ENCODE measurements at regions not wholly inside any gene's neighbourhood (a gene's known extent, or its start where the extent isn't known, plus 50 kb on each side); places are given as distances from the start of the nearest gene placed in this dataset.

GRCh38 chr2:142602418-142602989 lies 275.0 kb upstream of the KYNU start:
- H3K4me3 ChIP-seq (ENCODE audit: low read length in 2 of 2) = no peak overlapping the region
- H3K27ac ChIP-seq (ENCODE audit: low read depth in 1 of 2, low read length in 1 of 2) = no peak overlapping the region
- H3K4me1 ChIP-seq (ENCODE audit: control insufficient read depth in 2 of 2, insufficient read depth in 2 of 2, low read length in 2 of 2) = no peaks in the 10 kb centered on the region
- H3K9me3 ChIP-seq (ENCODE audit: control insufficient read depth in 2 of 2, insufficient read depth in 1 of 2, low read length in 1 of 2) = no peaks in the 10 kb centered on the region
- no peaks in the 10 kb centered on the region for H3K36me3 ChIP-seq (ENCODE audit: control insufficient read depth in 2 of 2, insufficient read depth in 2 of 2, low read length in 1 of 2)
- H3K27me3 ChIP-seq (ENCODE audit: control insufficient read depth in 2 of 2, insufficient read depth in 1 of 2, low read length in 1 of 2) = no peaks in the 10 kb centered on the region
- no peak for DNase-seq (ENCODE audit: low read depth in 6 of 9, low spot score in 9 of 9)

- DNase-seq (ENCODE audit: low read depth in 6 of 9, low spot score in 9 of 9) = no peak
- H3K36me3 ChIP-seq (ENCODE audit: control insufficient read depth in 2 of 2, insufficient read depth in 2 of 2, low read length in 1 of 2) = no peaks in the 10 kb centered on the region
- no peaks in the 10 kb centered on the region for H3K4me1 ChIP-seq (ENCODE audit: control insufficient read depth in 2 of 2, insufficient read depth in 2 of 2, low read length in 2 of 2)
- H3K27me3 ChIP-seq (ENCODE audit: control insufficient read depth in 2 of 2, insufficient read depth in 1 of 2, low read length in 1 of 2) = no peaks in the 10 kb centered on the region
- H3K4me3 ChIP-seq (ENCODE audit: low read length in 2 of 2) = no peak overlapping the region
- H3K27ac ChIP-seq (ENCODE audit: low read depth in 1 of 2, low read length in 1 of 2) = no peak overlapping the region
- 91% methylated on average over 7 of the region's 7 CpGs for WGBS
- no peaks in the 10 kb centered on the region for H3K9me3 ChIP-seq (ENCODE audit: control insufficient read depth in 2 of 2, insufficient read depth in 1 of 2, low read length in 1 of 2)
Measured at GRCh38 chr2:142601794-142602193, 275.7 kb upstream of the KYNU start.

GRCh38 chr2:142599504-142599903 lies 278.0 kb upstream of the KYNU start:
- Histone ChIP-seq H3K4me3 (ENCODE audit: low read length in 2 of 2) (no peak overlapping the region), H3K9me3 (ENCODE audit: control insufficient read depth in 2 of 2, insufficient read depth in 1 of 2, low read length in 1 of 2) (no peaks in the 10 kb centered on the region), H3K4me1 (ENCODE audit: control insufficient read depth in 2 of 2, insufficient read depth in 2 of 2, low read length in 2 of 2) (no peaks in the 10 kb centered on the region), H3K27me3 (ENCODE audit: control insufficient read depth in 2 of 2, insufficient read depth in 1 of 2, low read length in 1 of 2) (no peaks in the 10 kb centered on the region), H3K27ac (ENCODE audit: low read depth in 1 of 2, low read length in 1 of 2) (no peak overlapping the region), H3K36me3 (ENCODE audit: control insufficient read depth in 2 of 2, insufficient read depth in 2 of 2, low read length in 1 of 2) (no peaks in the 10 kb centered on the region)
- no peak for DNase-seq (ENCODE audit: low read depth in 6 of 9, low spot score in 9 of 9)

GRCh38 chr2:142598846-142599245 lies 278.6 kb upstream of the KYNU start:
- Histone ChIP-seq H3K36me3 (ENCODE audit: control insufficient read depth in 2 of 2, insufficient read depth in 2 of 2, low read length in 1 of 2) (no peaks in the 10 kb centered on the region), H3K4me1 (ENCODE audit: control insufficient read depth in 2 of 2, insufficient read depth in 2 of 2, low read length in 2 of 2) (no peaks in the 10 kb centered on the region), H3K27ac (ENCODE audit: low read depth in 1 of 2, low read length in 1 of 2) (no peak overlapping the region), H3K4me3 (ENCODE audit: low read length in 2 of 2) (no peak overlapping the region), H3K27me3 (ENCODE audit: control insufficient read depth in 2 of 2, insufficient read depth in 1 of 2, low read length in 1 of 2) (no peaks in the 10 kb centered on the region), H3K9me3 (ENCODE audit: control insufficient read depth in 2 of 2, insufficient read depth in 1 of 2, low read length in 1 of 2) (no peaks in the 10 kb centered on the region)
- no peak for DNase-seq (ENCODE audit: low read depth in 6 of 9, low spot score in 9 of 9)

GRCh38 chr2:142596334-142597088 lies 281.0 kb upstream of the KYNU start:
- H3K9me3 ChIP-seq (ENCODE audit: control insufficient read depth in 2 of 2, insufficient read depth in 1 of 2, low read length in 1 of 2) = no peaks in the 10 kb centered on the region
- H3K27me3 ChIP-seq (ENCODE audit: control insufficient read depth in 2 of 2, insufficient read depth in 1 of 2, low read length in 1 of 2) = no peaks in the 10 kb centered on the region
- 97% methylated on average over 2 of the region's 2 CpGs for WGBS
- H3K27ac ChIP-seq (ENCODE audit: low read depth in 1 of 2, low read length in 1 of 2) = no peak overlapping the region
- no peak for DNase-seq (ENCODE audit: low read depth in 6 of 9, low spot score in 9 of 9)
- no peak overlapping the region for H3K4me3 ChIP-seq (ENCODE audit: low read length in 2 of 2)
- no peaks in the 10 kb centered on the region for H3K4me1 ChIP-seq (ENCODE audit: control insufficient read depth in 2 of 2, insufficient read depth in 2 of 2, low read length in 2 of 2)
- no peaks in the 10 kb centered on the region for H3K36me3 ChIP-seq (ENCODE audit: control insufficient read depth in 2 of 2, insufficient read depth in 2 of 2, low read length in 1 of 2)

- whole genome bisulfite sequencing = 93% methylated on average over 2 of the region's 2 CpGs
Measured at GRCh38 chr2:142594935-142595334, 282.5 kb upstream of the KYNU start.

GRCh38 chr2:142592171-142592570 lies 285.3 kb upstream of the KYNU start:
- Histone ChIP-seq H3K36me3 (ENCODE audit: control insufficient read depth in 2 of 2, insufficient read depth in 2 of 2, low read length in 1 of 2) (no peaks in the 10 kb centered on the region), H3K27me3 (ENCODE audit: control insufficient read depth in 2 of 2, insufficient read depth in 1 of 2, low read length in 1 of 2) (no peaks in the 10 kb centered on the region), H3K27ac (ENCODE audit: low read depth in 1 of 2, low read length in 1 of 2) (no peak overlapping the region), H3K9me3 (ENCODE audit: control insufficient read depth in 2 of 2, insufficient read depth in 1 of 2, low read length in 1 of 2) (no peaks in the 10 kb centered on the region), H3K4me1 (ENCODE audit: control insufficient read depth in 2 of 2, insufficient read depth in 2 of 2, low read length in 2 of 2) (no peaks in the 10 kb centered on the region), H3K4me3 (ENCODE audit: low read length in 2 of 2) (no peak overlapping the region)
- no peak for DNase-seq (ENCODE audit: low read depth in 6 of 9, low spot score in 9 of 9)
- WGBS = 91% methylated on average over 3 of the region's 3 CpGs

More at GRCh38 chr2:142594935-142595334, 282.5 kb upstream of the KYNU start:
- H3K36me3 ChIP-seq (ENCODE audit: control insufficient read depth in 2 of 2, insufficient read depth in 2 of 2, low read length in 1 of 2) = no peaks in the 10 kb centered on the region
- H3K27me3 ChIP-seq (ENCODE audit: control insufficient read depth in 2 of 2, insufficient read depth in 1 of 2, low read length in 1 of 2) = no peaks in the 10 kb centered on the region
- DNase-seq (ENCODE audit: low read depth in 6 of 9, low spot score in 9 of 9) = no peak
- no peaks in the 10 kb centered on the region for H3K9me3 ChIP-seq (ENCODE audit: control insufficient read depth in 2 of 2, insufficient read depth in 1 of 2, low read length in 1 of 2)
- no peak overlapping the region for H3K27ac ChIP-seq (ENCODE audit: low read depth in 1 of 2, low read length in 1 of 2)
- H3K4me1 ChIP-seq (ENCODE audit: control insufficient read depth in 2 of 2, insufficient read depth in 2 of 2, low read length in 2 of 2) = no peaks in the 10 kb centered on the region
- no peak overlapping the region for H3K4me3 ChIP-seq (ENCODE audit: low read length in 2 of 2)

- Histone ChIP-seq H3K36me3 (ENCODE audit: control insufficient read depth in 2 of 2, insufficient read depth in 2 of 2, low read length in 1 of 2) (no peaks in the 10 kb centered on the region), H3K27ac (ENCODE audit: low read depth in 1 of 2, low read length in 1 of 2) (no peak overlapping the region), H3K4me1 (ENCODE audit: control insufficient read depth in 2 of 2, insufficient read depth in 2 of 2, low read length in 2 of 2) (no peaks in the 10 kb centered on the region), H3K27me3 (ENCODE audit: control insufficient read depth in 2 of 2, insufficient read depth in 1 of 2, low read length in 1 of 2) (no peaks in the 10 kb centered on the region), H3K9me3 (ENCODE audit: control insufficient read depth in 2 of 2, insufficient read depth in 1 of 2, low read length in 1 of 2) (no peaks in the 10 kb centered on the region), H3K4me3 (ENCODE audit: low read length in 2 of 2) (no peak overlapping the region)
- whole genome bisulfite sequencing = 98% methylated on average over 2 of the region's 2 CpGs
- DNase-seq (ENCODE audit: low read depth in 6 of 9, low spot score in 9 of 9) = no peak
Measured at GRCh38 chr2:142591420-142591819, 286.0 kb upstream of the KYNU start.

GRCh38 chr2:142588269-142588668 lies 289.2 kb upstream of the KYNU start:
- Histone ChIP-seq H3K27ac (ENCODE audit: low read depth in 1 of 2, low read length in 1 of 2) (no peak overlapping the region), H3K9me3 (ENCODE audit: control insufficient read depth in 2 of 2, insufficient read depth in 1 of 2, low read length in 1 of 2) (no peaks in the 10 kb centered on the region)
- WGBS = 92% methylated on average over 1 of the region's 1 CpG

More at GRCh38 chr2:142588269-142588668, 289.2 kb upstream of the KYNU start:
- no peak for DNase-seq (ENCODE audit: low read depth in 6 of 9, low spot score in 9 of 9)
- Histone ChIP-seq H3K4me3 (ENCODE audit: low read length in 2 of 2) (no peak overlapping the region), H3K4me1 (ENCODE audit: control insufficient read depth in 2 of 2, insufficient read depth in 2 of 2, low read length in 2 of 2) (no peaks in the 10 kb centered on the region), H3K27me3 (ENCODE audit: control insufficient read depth in 2 of 2, insufficient read depth in 1 of 2, low read length in 1 of 2) (no peaks in the 10 kb centered on the region), H3K36me3 (ENCODE audit: control insufficient read depth in 2 of 2, insufficient read depth in 2 of 2, low read length in 1 of 2) (no peaks in the 10 kb centered on the region)

Measured in thymus (tissue), 11 donors.